HUES48 (cell line): ENCODE measurements at regions not wholly inside any gene's neighbourhood (a gene's known extent, or its start where the extent isn't known, plus 50 kb on each side); places are given as distances from the start of the nearest gene placed in this dataset.

Experiments
- H3K27ac ChIP-seq: one replicate; pipeline ENCODE4 v1.7.0; 2013; ENCODE audit warnings: low read depth, low read length, inconsistent platforms
- H3K27me3 ChIP-seq: 2 replicates; pipeline ENCODE4 v1.6.1; 2013; ENCODE audit warnings: mild to moderate bottlenecking, low read length; ENCODE audit not compliant: control insufficient read depth, insufficient read depth
- H3K36me3 ChIP-seq: 2 replicates; pipeline ENCODE4 v1.6.1; 2013; ENCODE audit warnings: low read length; ENCODE audit not compliant: control insufficient read depth, insufficient read depth
- H3K4me1 ChIP-seq: 2 replicates; pipeline ENCODE4 v1.6.1; 2013; ENCODE audit warnings: mild to moderate bottlenecking, low read length; ENCODE audit not compliant: control insufficient read depth, insufficient read depth
- H3K4me3 ChIP-seq: 2 replicates; pipeline ENCODE4 v1.5.1; 2013; ENCODE audit warnings: mild to moderate bottlenecking, low read depth, low read length
- H3K9ac ChIP-seq: 2 replicates; pipeline ENCODE4 v1.6.1; 2013; ENCODE audit warnings: mild to moderate bottlenecking, low read depth, low read length, moderate library complexity
- H3K9me3 ChIP-seq: 2 replicates; pipeline ENCODE4 v1.6.1; 2013; ENCODE audit warnings: low read length; ENCODE audit not compliant: control insufficient read depth, insufficient read depth

GRCh38 chr2:228681979-228682378 lies 500.5 kb upstream of the SPHKAP start:
- no peaks in the 10 kb centered on the region for H3K9me3 ChIP-seq
- no peaks in the 10 kb centered on the region for H3K4me1 ChIP-seq
- no peak overlapping the region for H3K27ac ChIP-seq
- H3K27me3 ChIP-seq: no peaks in the 10 kb centered on the region
- no peak overlapping the region for H3K4me3 ChIP-seq
- no peak overlapping the region for H3K9ac ChIP-seq
- H3K36me3 ChIP-seq: no peaks in the 10 kb centered on the region

GRCh38 chr2:228681426-228681825 lies 499.9 kb upstream of the SPHKAP start:
- Histone ChIP-seq H3K9ac (no peak overlapping the region), H3K4me1 (no peaks in the 10 kb centered on the region), H3K4me3 (no peak overlapping the region), H3K36me3 (no peaks in the 10 kb centered on the region), H3K27ac (no peak overlapping the region), H3K27me3 (no peaks in the 10 kb centered on the region), H3K9me3 (no peaks in the 10 kb centered on the region)

DNA sequence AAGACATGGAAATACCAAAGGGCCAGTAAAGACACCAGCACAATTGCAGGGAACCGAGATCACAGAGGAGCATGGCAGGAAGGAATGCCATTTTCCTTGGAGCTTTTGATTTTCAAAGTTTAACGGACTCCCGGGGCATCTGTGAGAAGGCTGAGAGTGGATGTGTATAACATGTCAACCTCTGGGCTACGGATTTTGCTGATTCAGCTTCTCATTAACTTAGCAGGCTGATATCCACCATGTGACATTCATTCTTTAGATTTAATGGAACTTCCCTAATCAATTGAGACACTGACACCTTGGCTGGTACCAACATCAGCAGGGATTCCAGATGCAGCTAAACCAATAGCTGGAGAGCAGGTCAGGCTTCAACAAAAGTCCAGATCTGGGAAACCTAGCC lies 496.6 kb upstream of the SPHKAP start:
- no peak overlapping the region for H3K9ac ChIP-seq
- H3K27ac ChIP-seq: no peak overlapping the region
- H3K9me3 ChIP-seq: no peaks in the 10 kb centered on the region
- H3K36me3 ChIP-seq: no peaks in the 10 kb centered on the region
- H3K27me3 ChIP-seq: no peaks in the 10 kb centered on the region
- H3K4me1 ChIP-seq: no peaks in the 10 kb centered on the region
- no peak overlapping the region for H3K4me3 ChIP-seq

- no peaks in the 10 kb centered on the region for H3K9me3 ChIP-seq
- no peak overlapping the region for H3K4me3 ChIP-seq
- no peaks in the 10 kb centered on the region for H3K4me1 ChIP-seq
- H3K36me3 ChIP-seq: no peaks in the 10 kb centered on the region
- H3K27me3 ChIP-seq: no peaks in the 10 kb centered on the region
- no peak overlapping the region for H3K27ac ChIP-seq
- H3K9ac ChIP-seq: no peak overlapping the region
Measured at GRCh38 chr2:228675646-228676045, 494.2 kb upstream of the SPHKAP start.

- no peaks in the 10 kb centered on the region for H3K36me3 ChIP-seq
- no peaks in the 10 kb centered on the region for H3K4me1 ChIP-seq
- H3K9me3 ChIP-seq: no peaks in the 10 kb centered on the region
- no peaks in the 10 kb centered on the region for H3K27me3 ChIP-seq
- no peak overlapping the region for H3K27ac ChIP-seq
- no peak overlapping the region for H3K9ac ChIP-seq
- H3K4me3 ChIP-seq: no peak overlapping the region
Measured at GRCh38 chr2:228675091-228675490, 493.6 kb upstream of the SPHKAP start.

DNA sequence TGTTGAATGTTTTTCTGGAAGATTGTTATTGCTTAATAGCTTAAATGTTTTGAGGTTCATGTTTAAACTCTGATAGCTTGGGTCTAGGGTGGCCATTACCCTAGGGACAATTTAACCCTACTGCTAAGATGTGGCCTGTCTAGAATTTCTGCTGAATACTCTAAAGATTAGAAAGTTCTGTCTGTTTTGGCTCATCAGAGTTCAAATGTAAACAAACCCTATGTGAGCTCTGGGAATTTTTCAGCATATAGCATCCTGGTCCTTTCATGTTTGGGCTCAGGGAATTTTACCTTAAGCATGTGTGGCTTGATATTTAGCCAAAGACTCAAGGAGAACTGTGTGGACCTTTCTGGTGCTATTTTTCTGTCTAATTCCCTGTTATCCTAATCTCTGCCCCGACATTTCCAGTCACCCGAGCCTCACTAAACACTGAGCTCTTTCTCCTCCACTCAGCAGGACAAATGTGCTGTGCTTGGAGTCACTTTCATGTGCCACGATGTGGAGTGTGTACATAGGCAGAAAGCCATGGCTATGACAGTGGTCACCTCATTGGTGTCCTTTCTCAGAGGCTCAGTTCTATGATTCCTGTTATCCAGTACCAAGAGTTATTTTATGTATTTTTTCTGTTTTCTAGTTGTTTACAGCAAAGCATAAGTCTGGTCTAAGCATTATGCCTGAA lies 492.5 kb upstream of the SPHKAP start:
- Histone ChIP-seq H3K4me1 (no peaks in the 10 kb centered on the region), H3K27ac (no peak overlapping the region), H3K27me3 (no peaks in the 10 kb centered on the region), H3K9ac (no peak overlapping the region), H3K36me3 (no peaks in the 10 kb centered on the region), H3K9me3 (no peaks in the 10 kb centered on the region), H3K4me3 (no peak overlapping the region)

DNA sequence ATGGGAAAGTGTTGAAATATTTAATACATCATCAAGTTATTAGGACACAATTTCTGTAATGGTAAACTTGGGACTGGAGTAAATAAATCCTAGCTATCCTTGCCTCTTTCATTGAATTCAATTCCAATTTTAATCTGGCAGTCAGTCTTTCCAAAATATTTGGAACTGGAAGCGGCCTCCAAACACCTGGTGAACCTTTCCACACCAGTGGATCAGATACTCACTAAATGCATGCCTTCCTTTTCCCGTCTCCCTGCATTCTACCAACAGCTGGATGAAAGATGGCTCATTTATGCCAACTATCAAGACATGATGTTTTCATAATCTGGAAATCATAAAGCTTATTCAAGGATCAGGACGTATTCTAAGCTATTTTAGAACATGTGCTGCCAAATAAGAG lies 488.2 kb upstream of the SPHKAP start:
- Histone ChIP-seq H3K4me1 (no peaks in the 10 kb centered on the region), H3K9me3 (no peaks in the 10 kb centered on the region), H3K27me3 (no peaks in the 10 kb centered on the region), H3K4me3 (no peak overlapping the region), H3K27ac (no peak overlapping the region), H3K9ac (no peak overlapping the region), H3K36me3 (no peaks in the 10 kb centered on the region)

GRCh38 chr2:228665232-228665631 lies 483.7 kb upstream of the SPHKAP start:
- Histone ChIP-seq H3K27me3 (no peaks in the 10 kb centered on the region), H3K9ac (no peak overlapping the region), H3K9me3 (no peaks in the 10 kb centered on the region), H3K36me3 (no peaks in the 10 kb centered on the region), H3K4me1 (no peaks in the 10 kb centered on the region), H3K4me3 (no peak overlapping the region), H3K27ac (no peak overlapping the region)

- H3K36me3 ChIP-seq: no peaks in the 10 kb centered on the region
- H3K4me3 ChIP-seq: no peak overlapping the region
- H3K9ac ChIP-seq: no peak overlapping the region
- H3K27ac ChIP-seq: no peak overlapping the region
- H3K4me1 ChIP-seq: no peaks in the 10 kb centered on the region
- no peaks in the 10 kb centered on the region for H3K9me3 ChIP-seq
- no peaks in the 10 kb centered on the region for H3K27me3 ChIP-seq
Measured at GRCh38 chr2:228658998-228659397, 477.5 kb upstream of the SPHKAP start.

DNA sequence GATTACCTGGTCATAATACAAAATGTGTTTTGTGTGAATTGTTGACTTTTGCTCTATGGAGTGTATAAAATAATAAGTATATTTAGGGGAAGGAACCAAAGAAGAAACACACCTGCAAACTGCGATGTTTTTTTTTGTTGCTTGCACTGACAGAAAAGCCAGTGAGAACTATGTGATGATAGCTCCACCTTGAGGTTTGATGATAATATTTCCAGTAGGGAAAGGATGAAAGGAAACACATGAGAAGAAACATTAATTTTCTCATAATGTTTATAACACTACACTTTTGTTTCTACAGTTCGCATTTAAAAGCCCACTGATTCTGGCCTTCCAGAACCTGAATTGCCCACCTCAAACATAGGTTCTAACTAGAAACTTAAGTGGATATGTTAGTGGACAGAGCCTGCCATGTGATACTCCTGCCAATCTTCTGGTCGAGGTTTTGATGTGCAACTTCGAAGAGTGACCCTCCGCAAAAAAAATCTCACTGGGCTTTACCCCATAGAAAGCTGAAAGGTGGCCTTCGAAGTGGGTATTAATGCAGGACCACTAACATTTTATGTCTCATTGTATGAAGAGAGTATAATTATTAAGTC lies 476.4 kb upstream of the SPHKAP start:
- Histone ChIP-seq H3K9ac (no peak overlapping the region), H3K27ac (no peak overlapping the region), H3K27me3 (no peaks in the 10 kb centered on the region), H3K4me1 (no peaks in the 10 kb centered on the region), H3K4me3 (no peak overlapping the region), H3K36me3 (no peaks in the 10 kb centered on the region), H3K9me3 (no peaks in the 10 kb centered on the region)

DNA sequence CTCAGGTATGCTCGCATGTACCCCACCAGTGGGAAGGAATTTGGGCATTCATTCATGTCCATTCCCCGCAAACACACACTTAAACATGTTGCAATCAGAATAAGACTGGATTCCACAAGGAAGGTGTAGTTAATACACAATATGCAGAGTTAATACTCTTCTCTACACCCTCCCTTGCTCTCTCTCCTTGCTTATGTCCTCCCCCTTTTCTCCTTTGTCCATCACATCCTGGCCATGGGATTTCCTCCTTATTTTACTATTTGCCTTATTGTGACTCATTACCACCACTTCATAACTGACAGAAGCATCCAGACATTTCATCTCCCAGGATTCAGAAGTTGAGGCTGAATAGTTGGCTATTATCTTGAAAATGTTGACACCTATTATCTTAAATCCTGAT lies 473.8 kb upstream of the SPHKAP start:
- Histone ChIP-seq H3K4me3 (no peak overlapping the region), H3K9ac (no peak overlapping the region), H3K36me3 (no peaks in the 10 kb centered on the region), H3K27me3 (no peaks in the 10 kb centered on the region), H3K9me3 (peaks cover 5% of the 10 kb centered on the region; the same call in 1 of the 2 replicates), H3K4me1 (no peaks in the 10 kb centered on the region), H3K27ac (no peak overlapping the region)
